H1 (cell line): ENCODE measurements at regions not wholly inside any gene's neighbourhood (a gene's known extent, or its start where the extent isn't known, plus 50 kb on each side); places are given as distances from the start of the nearest gene placed in this dataset.

Source experiments
- BCL11A ChIP-seq, 2 experiments: IDR thresholded peaks; one replicate each; pipeline ENCODE4 v1.6.1; 2011; ENCODE audit warnings: low read depth in 2 of 2, low read length in 2 of 2, mild to moderate bottlenecking in 2 of 2
- EGR1 ChIP-seq: IDR thresholded peaks from 2 replicates; pipeline ENCODE4 v1.6.1; 2011; ENCODE audit warnings: low read depth, low read length, borderline replicate concordance
- FOSL1 ChIP-seq: IDR thresholded peaks from 2 replicates; pipeline ENCODE4 v1.6.1; 2011; ENCODE audit warnings: mild to moderate bottlenecking, low read depth, low read length, moderate library complexity; ENCODE audit not compliant: insufficient read depth
- GABPA ChIP-seq: IDR thresholded peaks from 2 replicates; pipeline ENCODE4 v1.6.1; 2011; ENCODE audit warnings: mild to moderate bottlenecking, low read length, moderate library complexity, borderline replicate concordance; ENCODE audit not compliant: insufficient read depth
- GTF2F1 ChIP-seq: IDR thresholded peaks from 2 replicates; pipeline ENCODE4 v1.6.1; 2012; ENCODE audit warnings: low read depth, low read length, improper control_type of control experiment, borderline replicate concordance
- JUND ChIP-seq: IDR thresholded peaks from 2 replicates; pipeline ENCODE4 v1.6.1; 2011; ENCODE audit warnings: mild to moderate bottlenecking, improper control_type of control experiment, low read length
- NRF1 ChIP-seq: IDR thresholded peaks from 2 replicates; pipeline ENCODE4 v1.6.1; 2011; ENCODE audit warnings: mild to moderate bottlenecking, low read depth, low read length, improper control_type of control experiment
- POLR2A ChIP-seq, 2 experiments: IDR thresholded peaks; 1 replicate in 1 of 2; 2 replicates in 1 of 2; pipeline ENCODE4 v1.6.1; 2011; ENCODE audit warnings: low read depth in 2 of 2, low read length in 2 of 2, mild to moderate bottlenecking in 2 of 2; ENCODE audit errors: control extremely low read depth in 1 of 2
- RAD21 ChIP-seq, 2 experiments: IDR thresholded peaks in 1 of 2; conservative IDR thresholded peaks in 1 of 2; 2 replicates each; pipeline ENCODE4 v1.6.1; 2011; ENCODE audit warnings: low read depth in 2 of 2, low read length in 2 of 2, improper control_type of control experiment in 1 of 2, inconsistent platforms in 1 of 2, mild to moderate bottlenecking in 1 of 2, moderate library complexity in 1 of 2
- RFX5 ChIP-seq: IDR thresholded peaks from 2 replicates; pipeline ENCODE4 v1.6.1; 2011; ENCODE audit warnings: low read depth, low read length, improper control_type of control experiment, borderline replicate concordance
- SIN3A ChIP-seq, 2 experiments: IDR thresholded peaks in 1 of 2; conservative IDR thresholded peaks in 1 of 2; 2 replicates each; pipeline ENCODE4 v1.6.1; 2011 to 2012; ENCODE audit warnings: low read length in 2 of 2, improper control_type of control experiment in 1 of 2, low read depth in 1 of 2, mild to moderate bottlenecking in 1 of 2
- SIX5 ChIP-seq: IDR thresholded peaks from 2 replicates; pipeline ENCODE4 v1.6.1; 2011; ENCODE audit warnings: mild to moderate bottlenecking, low read depth, low read length
- TF ChIP-seq, protein P1 (sequence below), 3 experiments: IDR thresholded peaks; 1 replicate in 2 of 3; 2 replicates in 1 of 3; pipeline versions ENCODE4 v1.5.1 to v1.6.1; 2011; ENCODE audit warnings: low read length in 3 of 3, mild to moderate bottlenecking in 3 of 3, inconsistent platforms in 2 of 3, low read depth in 1 of 3, moderate library complexity in 1 of 3; ENCODE audit not compliant: insufficient read depth in 1 of 3; ENCODE audit errors: control extremely low read depth in 1 of 3

- TF ChIP-seq, protein P1, sequence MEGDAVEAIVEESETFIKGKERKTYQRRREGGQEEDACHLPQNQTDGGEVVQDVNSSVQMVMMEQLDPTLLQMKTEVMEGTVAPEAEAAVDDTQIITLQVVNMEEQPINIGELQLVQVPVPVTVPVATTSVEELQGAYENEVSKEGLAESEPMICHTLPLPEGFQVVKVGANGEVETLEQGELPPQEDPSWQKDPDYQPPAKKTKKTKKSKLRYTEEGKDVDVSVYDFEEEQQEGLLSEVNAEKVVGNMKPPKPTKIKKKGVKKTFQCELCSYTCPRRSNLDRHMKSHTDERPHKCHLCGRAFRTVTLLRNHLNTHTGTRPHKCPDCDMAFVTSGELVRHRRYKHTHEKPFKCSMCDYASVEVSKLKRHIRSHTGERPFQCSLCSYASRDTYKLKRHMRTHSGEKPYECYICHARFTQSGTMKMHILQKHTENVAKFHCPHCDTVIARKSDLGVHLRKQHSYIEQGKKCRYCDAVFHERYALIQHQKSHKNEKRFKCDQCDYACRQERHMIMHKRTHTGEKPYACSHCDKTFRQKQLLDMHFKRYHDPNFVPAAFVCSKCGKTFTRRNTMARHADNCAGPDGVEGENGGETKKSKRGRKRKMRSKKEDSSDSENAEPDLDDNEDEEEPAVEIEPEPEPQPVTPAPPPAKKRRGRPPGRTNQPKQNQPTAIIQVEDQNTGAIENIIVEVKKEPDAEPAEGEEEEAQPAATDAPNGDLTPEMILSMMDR (IDR thresholded peaks at IDR 0.05; ENCODE audit: control extremely low read depth in 1 of 3, insufficient read depth in 1 of 3, low read depth in 1 of 3, low read length in 3 of 3), result no peak
- TF ChIP-seq FOSL1 (no peak), NRF1 (no peak), GABPA (no peak), POLR2A (IDR thresholded peaks at IDR 0.05; ENCODE audit: control extremely low read depth in 1 of 2, low read depth in 2 of 2, low read length in 2 of 2) (no peak), EGR1 (no peak), GTF2F1 (no peak), RFX5 (no peak), JUND (no peak), BCL11A (IDR thresholded peaks at IDR 0.05; ENCODE audit: low read depth in 2 of 2, low read length in 2 of 2) (no peak), SIN3A (conservative IDR thresholded peaks at IDR 0.05 in 1 of 2, IDR thresholded peaks at IDR 0.05 in 1 of 2; ENCODE audit: low read depth in 1 of 2, low read length in 2 of 2) (no peak), RAD21 (IDR thresholded peaks at IDR 0.05 in 1 of 2, conservative IDR thresholded peaks at IDR 0.05 in 1 of 2; ENCODE audit: low read depth in 2 of 2, low read length in 2 of 2) (no peak), SIX5 (no peak)
These were observed 56.8 kb upstream of the HNRNPU start for GRCh38 chr1:244920911-244921761.
